Left colon (tissue), 2 donors: ENCODE measurements at regions not wholly inside any gene's neighbourhood (a gene's known extent, or its start where the extent isn't known, plus 50 kb on each side); places are given as distances from the start of the nearest gene placed in this dataset.
A peak's percentile ranks its signal among the peaks of the same experiment; 100 is the strongest.
"Not testable (repeated sequence)": the region's sequence is repeated elsewhere in the genome, so short reads cannot be mapped to it uniquely, and the experiment has no call there.

Experiments
- ATAC-seq: fragments of 200-7000 bp; cut with Tn5 transposase; one replicate; pipeline ENCODE4 v1.9.1; 2020; ENCODE audit warnings: mild to moderate bottlenecking, moderate library complexity
- DNase-seq, 2 donors: peaks; one replicate each; pipeline ENCODE4 v3.0.0-alpha.2; 2020
- intact Hi-C, 2 donors: fragments of 100-400 bp; cut with DNase I in 1 of 2; cut with micrococcal nuclease in 1 of 2; formaldehyde crosslinking; loops; one replicate each; pipeline versions ENCODE4 v1.11.2 to v1.14.0; 2022; cut with DNase I, micrococcal nuclease
- donor health status: DM: no; HTN: no; CAD: no.
- donor health status: DM: yes; HTN: yes; CAD: no.

DNA sequence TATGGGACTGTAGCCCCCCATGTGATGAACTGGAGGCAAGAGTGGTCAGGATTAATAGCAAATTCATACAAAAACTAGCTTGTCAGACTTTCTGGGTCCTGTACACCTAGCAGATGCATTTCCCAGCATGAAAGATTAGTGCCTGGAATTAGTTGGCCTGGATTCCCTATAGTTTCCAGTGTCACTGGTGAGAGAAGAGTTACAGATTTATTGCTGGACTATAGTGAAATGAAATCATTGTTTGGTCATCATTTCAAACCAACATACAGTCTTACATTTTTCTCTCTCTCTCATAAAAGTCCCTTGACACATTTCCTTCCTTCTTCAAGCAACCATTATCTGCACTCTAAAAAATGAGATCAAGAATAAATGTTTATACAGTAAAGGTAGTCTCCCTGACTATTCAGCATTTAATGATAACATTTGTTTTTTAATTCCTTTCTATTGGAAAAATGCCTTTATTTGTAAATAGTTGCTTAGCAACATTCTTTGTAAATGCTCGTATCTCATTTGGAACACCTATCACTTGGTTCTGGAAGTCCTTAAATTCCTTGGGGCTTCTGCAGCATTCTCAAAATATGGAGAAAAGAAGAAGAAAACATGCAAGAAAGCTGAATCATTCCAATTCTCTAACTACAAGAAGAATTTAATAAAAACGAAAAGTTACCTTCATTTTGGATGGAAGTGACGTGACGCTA lies 144.4 kb downstream of the MREG start:
- no peak for DNase-seq
- ATAC-seq, result no peak
- intact Hi-C loops, result no loop called here

GRCh38 chr2:215866606-215867005 lies 146.7 kb downstream of the MREG start:
- intact Hi-C loops, result no loop called here
- ATAC-seq (no peak), DNase-seq (no peak)

- intact Hi-C loops, result no loop called here
- ATAC-seq (no peak), DNase-seq (no peak)
Observed at GRCh38 chr2:215863687-215864086, 149.7 kb downstream of the MREG start.

GRCh38 chr2:215862351-215862771 lies 151.0 kb downstream of the MREG start:
- ATAC-seq (no peak), DNase-seq (no peak)
- intact Hi-C loops, result no loop called here

DNA sequence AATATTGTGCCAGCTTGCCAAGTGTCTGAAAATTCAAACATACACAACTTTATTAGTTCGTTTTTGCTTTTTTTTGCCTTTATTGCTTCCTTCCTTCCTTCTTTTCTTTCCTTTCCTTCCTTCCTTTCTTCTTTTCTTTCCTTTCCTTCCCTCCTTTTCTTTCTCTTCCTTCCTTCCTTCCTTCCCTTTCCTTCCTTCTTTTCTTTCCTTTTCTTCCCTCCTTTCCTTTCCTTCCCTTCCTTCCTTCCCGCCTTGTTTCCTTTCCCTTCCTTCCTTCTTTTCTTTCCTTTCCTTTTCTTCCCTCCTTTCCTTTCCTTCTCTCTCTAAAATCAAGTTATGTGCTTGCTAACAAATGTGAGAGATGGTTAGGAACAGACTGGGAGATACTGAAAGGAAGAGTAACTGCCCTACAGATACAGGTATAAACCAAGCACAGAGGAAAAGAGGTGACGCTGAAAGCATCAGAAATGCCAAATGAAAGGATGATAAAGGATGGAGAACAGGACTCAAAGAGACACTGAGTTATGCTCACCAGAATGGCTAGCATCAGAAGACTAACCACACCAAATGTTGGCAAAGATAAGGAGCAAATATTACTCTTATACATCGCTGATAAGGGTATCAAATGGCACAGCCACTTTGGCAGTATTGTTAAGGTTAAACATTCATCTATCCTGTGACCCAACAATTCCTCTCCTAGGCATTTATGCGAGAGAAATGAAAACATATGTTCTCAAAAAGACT lies 151.6 kb downstream of the MREG start:
- ATAC-seq, result no peak
- no peak for DNase-seq
- intact Hi-C loops, result no loop called here

- no peak for ATAC-seq
- intact Hi-C loops, result no loop called here
- no peak for DNase-seq
Observed at GRCh38 chr2:215856080-215856479, 157.3 kb downstream of the MREG start.

DNA sequence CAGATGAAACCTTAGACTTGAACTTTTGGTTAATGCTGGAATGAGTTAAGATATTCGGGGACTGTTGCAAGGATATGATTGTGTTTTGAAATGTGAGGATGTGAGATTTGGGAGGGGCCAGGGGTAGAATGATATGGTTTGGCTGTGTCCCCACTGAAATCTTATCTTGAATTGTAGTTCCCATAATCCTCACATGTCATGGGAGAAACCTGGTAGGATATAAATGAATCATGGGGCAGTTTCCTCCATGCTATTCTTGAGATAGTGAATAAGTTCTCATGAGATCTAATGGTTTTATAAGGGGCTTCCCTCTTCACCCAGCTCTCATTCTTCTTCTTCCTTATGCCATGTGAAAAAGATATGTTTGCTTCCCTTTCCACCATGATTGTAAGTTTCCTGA lies 158.0 kb downstream of the MREG start:
- ATAC-seq, DNase-seq, intact Hi-C loops: not testable (repeated sequence)

- no peak for ATAC-seq
- no peak for DNase-seq
- intact Hi-C loops, result no loop called here
Observed at GRCh38 chr2:215854008-215854407, 159.3 kb downstream of the MREG start.

DNA sequence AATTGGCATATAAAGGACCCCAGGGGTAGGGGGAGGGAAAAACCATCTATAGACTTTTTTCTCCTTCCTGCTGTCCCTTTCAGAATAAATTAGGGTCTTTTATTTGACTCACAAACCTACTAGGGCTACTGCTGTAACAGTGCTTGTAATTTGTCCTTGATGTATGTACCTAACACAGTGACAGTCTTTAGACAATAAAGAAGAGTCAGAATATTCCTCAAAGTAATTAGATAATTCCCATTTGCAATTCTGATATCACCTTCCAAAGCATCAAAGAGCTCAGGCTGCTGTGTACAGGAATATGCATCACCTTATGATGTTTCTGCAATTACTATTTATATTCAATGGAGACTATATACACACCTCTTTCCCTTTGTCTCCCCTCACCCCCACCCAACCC lies 161.7 kb downstream of the MREG start:
- DNase-seq (no peak), ATAC-seq (no peak)
- intact Hi-C loops, result no loop called here

DNA sequence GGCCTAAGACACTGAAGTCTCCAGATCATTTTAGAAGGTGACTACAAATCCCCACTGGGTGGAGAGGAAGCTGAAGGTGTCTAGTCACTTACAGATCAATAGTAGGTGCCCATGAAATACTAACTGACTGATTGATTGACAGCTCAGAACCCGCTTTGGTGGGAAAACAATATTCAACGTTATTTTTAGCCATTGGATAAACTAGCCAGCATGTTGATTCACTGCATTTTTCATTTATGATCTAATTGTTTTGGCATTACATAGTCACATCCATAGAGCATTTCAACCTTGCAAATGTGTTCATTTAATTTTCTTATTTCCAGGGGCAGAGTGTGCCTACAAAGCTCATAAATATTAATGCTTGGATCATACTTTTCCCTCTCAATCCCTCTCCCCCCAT lies 162.3 kb downstream of the MREG start:
- ATAC-seq, result no peak
- intact Hi-C loops, result no loop called here
- DNase-seq, result no peak

- ATAC-seq (no peak), DNase-seq (no peak)
- intact Hi-C loops, result no loop called here
Observed at GRCh38 chr2:215850380-215850779, 163.0 kb downstream of the MREG start.

- no peak for ATAC-seq
- DNase-seq, result no peak
- intact Hi-C loops, result no loop called here
Observed at GRCh38 chr2:215849771-215850170, 163.6 kb downstream of the MREG start.

- ATAC-seq, result no peak
- intact Hi-C loops, result no loop called here
- DNase-seq, result no peak
Observed at GRCh38 chr2:215848698-215849097, 164.7 kb downstream of the MREG start.

DNA sequence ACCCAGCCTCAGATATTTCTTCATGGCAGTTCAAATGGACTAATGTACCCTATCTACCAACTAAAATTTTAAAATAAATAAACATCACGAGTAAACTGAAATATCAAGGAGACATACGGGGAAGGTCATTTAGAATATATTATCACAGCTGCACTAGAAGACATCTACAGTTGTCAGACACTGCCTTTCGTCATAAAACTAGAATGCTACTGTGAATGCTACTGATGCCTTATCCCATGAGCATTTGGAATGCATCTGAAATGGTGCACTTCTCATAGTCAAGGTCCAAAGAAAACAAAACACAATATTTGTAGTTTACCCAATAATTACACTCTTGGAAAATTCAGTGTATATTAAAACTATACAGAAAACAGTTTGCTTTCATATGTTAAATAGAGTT lies 165.2 kb downstream of the MREG start:
- no peak for ATAC-seq
- intact Hi-C loops, result no loop called here
- DNase-seq, result no peak

GRCh38 chr2:215847718-215848117 lies 165.6 kb downstream of the MREG start:
- ATAC-seq (no peak), DNase-seq (no peak)
- intact Hi-C loops, result no loop called here

- DNase-seq (no peak), ATAC-seq (no peak)
- intact Hi-C loops, result no loop called here
Observed at GRCh38 chr2:215847056-215847455, 166.3 kb downstream of the MREG start.

DNA sequence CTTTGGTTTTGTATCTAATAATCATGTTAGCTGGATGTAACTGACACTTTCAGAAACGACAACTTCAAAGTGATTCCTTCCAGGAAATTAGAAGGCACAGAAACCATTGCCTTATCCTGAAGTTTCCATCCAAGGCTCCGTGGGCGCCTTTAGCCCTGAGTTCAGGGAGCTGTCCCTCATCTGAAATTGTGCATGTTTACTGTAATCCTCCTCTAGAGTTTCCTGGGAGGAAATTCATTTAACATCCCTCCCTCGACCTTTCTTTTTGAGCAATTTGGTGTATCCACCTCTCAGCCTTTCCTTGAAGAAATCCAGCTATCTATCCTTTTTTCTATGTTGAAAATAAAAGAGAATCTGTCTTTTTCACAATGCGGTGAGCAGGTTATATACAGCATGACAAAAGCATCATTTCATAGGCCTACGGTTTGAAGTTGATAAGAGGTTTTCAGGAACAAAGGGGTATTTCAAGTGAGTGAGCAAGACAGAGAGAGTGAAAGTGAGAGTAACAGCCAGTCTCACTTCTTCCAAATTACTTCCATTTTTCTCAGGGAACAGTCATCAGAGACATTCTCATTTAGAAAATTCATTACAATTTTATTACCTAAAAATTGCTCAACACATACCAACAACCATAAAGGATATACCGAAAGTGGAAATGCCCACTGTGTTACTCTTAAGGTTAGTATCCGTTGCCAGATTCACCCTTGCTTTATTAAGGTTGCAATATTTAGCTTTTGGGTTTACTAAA lies 167.3 kb downstream of the MREG start:
- ATAC-seq (no peak), DNase-seq (no peak)
- intact Hi-C loops, result no loop called here

- DNase-seq (no peak), ATAC-seq (no peak)
- intact Hi-C loops, result no loop called here
Observed at GRCh38 chr2:215843579-215843978, 169.8 kb downstream of the MREG start.

GRCh38 chr2:215841175-215841816 lies 172.1 kb downstream of the MREG start:
- peak; percentile 37 to 60 for DNase-seq
- ATAC-seq, result peak; percentile 98
- intact Hi-C loops, result no loop called here

DNA sequence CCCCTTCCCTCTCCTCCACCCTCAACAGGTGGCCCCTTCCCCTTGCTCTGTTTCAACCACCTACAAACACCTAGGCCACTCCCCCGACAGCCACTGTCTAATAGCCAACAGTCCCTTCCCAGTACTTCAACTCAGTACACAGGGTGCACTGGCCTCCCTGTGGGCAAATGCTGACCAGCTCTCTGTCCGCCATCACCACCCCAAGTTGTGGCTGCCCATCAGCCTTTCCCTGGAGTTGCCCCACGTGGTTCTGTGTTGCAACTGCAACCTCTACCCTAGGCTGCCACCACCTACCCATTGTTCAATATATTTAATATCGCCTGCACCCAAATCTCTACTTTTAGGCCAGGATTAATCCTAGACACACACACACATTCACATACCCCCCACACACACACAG lies 173.5 kb downstream of the MREG start:
- ATAC-seq (no peak), DNase-seq (no peak)
- intact Hi-C loops, result no loop called here
